SU-DHL-6 (cell line): ENCODE measurements at regions not wholly inside any gene's neighbourhood (a gene's known extent, or its start where the extent isn't known, plus 50 kb on each side); places are given as distances from the start of the nearest gene placed in this dataset.

Experiments used
- H2AFZ ChIP-seq: fragments of 200-600 bp; sonication (generic); 2 replicates; pipeline ENCODE4 v1.6.1; 2014; ENCODE audit warnings: low read depth, mild to moderate bottlenecking, moderate library complexity, mixed read lengths, antibody characterized with exemption, low read length; ENCODE audit not compliant: severe bottlenecking
- H3F3A ChIP-seq: fragments of 200-600 bp; shearing (Covaris generic); 2 replicates; pipeline ENCODE4 v1.6.0; 2016; ENCODE audit warnings: antibody characterized with exemption, mild to moderate bottlenecking; ENCODE audit not compliant: insufficient read depth
- H3K27ac ChIP-seq: fragments of 200-600 bp; sonication (generic); 2 replicates; pipeline ENCODE4 v1.5.1; 2016; ENCODE audit warnings: low read depth, mild to moderate bottlenecking, low read length, moderate library complexity, mixed read lengths
- H3K27me3 ChIP-seq: fragments of 200-600 bp; sonication (generic), shearing (Covaris generic); 2 replicates; pipeline ENCODE4 v1.6.0; 2014; ENCODE audit warnings: mild to moderate bottlenecking, low read length
- H3K36me3 ChIP-seq: fragments of 200-600 bp; sonication (generic); 2 replicates; pipeline ENCODE4 v1.6.1; 2014; ENCODE audit warnings: mild to moderate bottlenecking, low read length, mixed read lengths
- H3K4me2 ChIP-seq: fragments of 300-600, 200-600 bp; shearing (Covaris generic), sonication (generic); 2 replicates; pipeline ENCODE4 v1.6.0; 2014; ENCODE audit warnings: low read length, low read depth, mild to moderate bottlenecking; ENCODE audit not compliant: poor library complexity, severe bottlenecking
- H3K4me3 ChIP-seq: fragments of 200-600 bp; sonication (generic); 2 replicates; pipeline ENCODE4 v1.5.1; 2014; ENCODE audit warnings: antibody characterized with exemption, low read length, mild to moderate bottlenecking, mixed read lengths; ENCODE audit not compliant: insufficient read depth, poor library complexity, severe bottlenecking
- H3K79me2 ChIP-seq: fragments of 200-600 bp; sonication (generic); 2 replicates; pipeline ENCODE4 v1.6.1; 2014; ENCODE audit warnings: mild to moderate bottlenecking, low read length, moderate library complexity; ENCODE audit not compliant: insufficient read depth
- H3K9ac ChIP-seq: fragments of 200-600 bp; sonication (generic); 2 replicates; pipeline ENCODE4 v1.7.0; 2014; ENCODE audit warnings: mild to moderate bottlenecking, low read length
- H3K9me2 ChIP-seq: fragments of 200-600 bp; sonication (generic); replicated peaks from 2 replicates; pipeline ENCODE4 v1.6.1; 2014; ENCODE audit warnings: low read length; ENCODE audit not compliant: insufficient read depth
- H3K9me3 ChIP-seq: fragments of 200-600 bp; sonication (generic); 2 replicates; pipeline ENCODE4 v1.6.1; 2014; ENCODE audit warnings: low read length, mixed read lengths; ENCODE audit not compliant: insufficient read depth
- H4K20me1 ChIP-seq: fragments of 200-600 bp; sonication (generic); 2 replicates; pipeline ENCODE4 v1.6.1; 2014; ENCODE audit warnings: low read depth, mild to moderate bottlenecking, antibody characterized with exemption, low read length, moderate library complexity, mixed read lengths
- CTCF ChIP-seq: fragments of 200-600 bp; sonication (generic); IDR thresholded peaks from one replicate; pipeline ENCODE4 v1.5.1; 2017; ENCODE audit warnings: antibody characterized with exemption, mild to moderate bottlenecking, low read length, moderate library complexity; ENCODE audit not compliant: insufficient read depth, poor library complexity, severe bottlenecking
- EZH2phosphoT487 ChIP-seq: fragments of 200-600 bp; sonication (generic), shearing (Covaris generic); conservative IDR thresholded peaks from 2 replicates; pipeline ENCODE4 v1.6.1; 2018; ENCODE audit warnings: mild to moderate bottlenecking, antibody characterized with exemption, low read length, moderate library complexity, mixed read lengths

DNA sequence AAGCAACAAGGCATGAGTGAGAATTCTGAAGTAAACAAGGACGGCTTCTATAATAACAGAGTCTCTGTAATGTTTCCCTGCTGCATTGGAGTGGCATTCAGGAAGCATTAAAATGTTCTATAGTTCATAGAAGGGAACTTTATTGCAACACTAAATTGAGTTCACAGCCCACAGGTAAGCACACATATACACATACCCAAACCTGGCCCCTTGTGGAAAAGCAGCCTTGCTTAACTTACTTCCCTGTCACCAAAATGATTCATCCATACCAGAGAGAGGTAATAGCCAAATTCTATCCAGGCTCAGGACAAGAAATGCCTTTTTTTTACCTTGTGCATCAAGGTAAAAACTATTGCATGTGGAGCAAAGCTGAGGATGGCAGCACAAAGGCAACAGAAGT lies 241.4 kb downstream of the HHIPL2 start:
- Histone ChIP-seq H3K27ac (no peak overlapping the region), H3K4me2 (no peak overlapping the region), H3K4me3 (no peak overlapping the region), H2AFZ (no peak overlapping the region), H3K9ac (no peak overlapping the region), H4K20me1 (no peaks in the 10 kb centered on the region), H3F3A (no peaks in the 10 kb centered on the region), H3K36me3 (no peaks in the 10 kb centered on the region), H3K27me3 (no peaks in the 10 kb centered on the region), H3K9me3 (no peaks in the 10 kb centered on the region), H3K79me2 (no peaks in the 10 kb centered on the region), H3K9me2 (no peaks in the 10 kb centered on the region)
- TF ChIP-seq CTCF = no peak
- TF ChIP-seq EZH2phosphoT487 = no peak

- no peak overlapping the region for H2AFZ ChIP-seq
- H3K36me3 ChIP-seq = no peaks in the 10 kb centered on the region
- no peaks in the 10 kb centered on the region for H3K79me2 ChIP-seq
- no peaks in the 10 kb centered on the region for H3F3A ChIP-seq
- H3K9ac ChIP-seq = no peak overlapping the region
- no peak for TF ChIP-seq CTCF
- no peak for TF ChIP-seq EZH2phosphoT487
- H3K4me3 ChIP-seq = no peak overlapping the region
- H3K9me2 ChIP-seq = no peaks in the 10 kb centered on the region
- H3K27ac ChIP-seq = no peak overlapping the region
- H4K20me1 ChIP-seq = no peaks in the 10 kb centered on the region
- no peaks in the 10 kb centered on the region for H3K27me3 ChIP-seq
- H3K9me3 ChIP-seq = no peaks in the 10 kb centered on the region
- H3K4me2 ChIP-seq = no peak overlapping the region
Observed at GRCh38 chr1:222306011-222306410, 241.9 kb downstream of the HHIPL2 start.

DNA sequence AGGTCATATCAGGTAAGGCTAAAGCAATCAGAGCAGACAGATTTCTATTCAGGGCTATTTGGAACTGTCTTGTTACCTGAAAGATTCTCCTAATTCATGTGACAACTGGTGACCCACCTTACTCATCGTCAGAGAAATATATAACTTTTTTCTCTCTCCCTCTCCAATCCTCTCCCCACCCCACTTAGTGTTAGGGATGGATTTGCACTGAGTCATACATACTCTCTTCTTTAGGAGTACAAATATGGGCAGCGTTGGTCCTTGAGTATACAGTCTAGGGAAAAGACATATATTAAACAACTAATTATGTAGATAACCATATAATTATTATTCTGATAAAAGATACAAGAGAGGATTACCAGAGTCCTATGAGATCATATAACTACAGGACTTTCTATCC lies 246.3 kb downstream of the HHIPL2 start:
- no peak for TF ChIP-seq EZH2phosphoT487
- TF ChIP-seq CTCF = no peak
- H3K9ac ChIP-seq = no peak overlapping the region
- H3K9me3 ChIP-seq = no peaks in the 10 kb centered on the region
- H3K27me3 ChIP-seq = no peaks in the 10 kb centered on the region
- H3K27ac ChIP-seq = no peak overlapping the region
- no peaks in the 10 kb centered on the region for H4K20me1 ChIP-seq
- H2AFZ ChIP-seq = no peak overlapping the region
- H3K9me2 ChIP-seq = no peaks in the 10 kb centered on the region
- H3F3A ChIP-seq = no peaks in the 10 kb centered on the region
- no peak overlapping the region for H3K4me3 ChIP-seq
- H3K79me2 ChIP-seq = no peaks in the 10 kb centered on the region
- H3K4me2 ChIP-seq = no peak overlapping the region
- H3K36me3 ChIP-seq = no peaks in the 10 kb centered on the region

- Histone ChIP-seq H3K27me3 (no peaks in the 10 kb centered on the region), H3K79me2 (no peaks in the 10 kb centered on the region), H3F3A (no peaks in the 10 kb centered on the region), H3K4me2 (no peak overlapping the region), H3K9me2 (no peaks in the 10 kb centered on the region), H3K9ac (no peak overlapping the region), H3K36me3 (no peaks in the 10 kb centered on the region), H2AFZ (no peak overlapping the region), H3K9me3 (no peaks in the 10 kb centered on the region), H3K27ac (no peak overlapping the region), H3K4me3 (no peak overlapping the region), H4K20me1 (no peaks in the 10 kb centered on the region)
- TF ChIP-seq EZH2phosphoT487 (no peak), CTCF (no peak)
Observed at GRCh38 chr1:222299524-222299923, 248.4 kb downstream of the HHIPL2 start.
